ENCODE measurements at regions not wholly inside any gene's neighbourhood (a gene's known extent, or its start where the extent isn't known, plus 50 kb on each side); places are given as distances from the start of the nearest gene placed in this dataset.

DNA sequence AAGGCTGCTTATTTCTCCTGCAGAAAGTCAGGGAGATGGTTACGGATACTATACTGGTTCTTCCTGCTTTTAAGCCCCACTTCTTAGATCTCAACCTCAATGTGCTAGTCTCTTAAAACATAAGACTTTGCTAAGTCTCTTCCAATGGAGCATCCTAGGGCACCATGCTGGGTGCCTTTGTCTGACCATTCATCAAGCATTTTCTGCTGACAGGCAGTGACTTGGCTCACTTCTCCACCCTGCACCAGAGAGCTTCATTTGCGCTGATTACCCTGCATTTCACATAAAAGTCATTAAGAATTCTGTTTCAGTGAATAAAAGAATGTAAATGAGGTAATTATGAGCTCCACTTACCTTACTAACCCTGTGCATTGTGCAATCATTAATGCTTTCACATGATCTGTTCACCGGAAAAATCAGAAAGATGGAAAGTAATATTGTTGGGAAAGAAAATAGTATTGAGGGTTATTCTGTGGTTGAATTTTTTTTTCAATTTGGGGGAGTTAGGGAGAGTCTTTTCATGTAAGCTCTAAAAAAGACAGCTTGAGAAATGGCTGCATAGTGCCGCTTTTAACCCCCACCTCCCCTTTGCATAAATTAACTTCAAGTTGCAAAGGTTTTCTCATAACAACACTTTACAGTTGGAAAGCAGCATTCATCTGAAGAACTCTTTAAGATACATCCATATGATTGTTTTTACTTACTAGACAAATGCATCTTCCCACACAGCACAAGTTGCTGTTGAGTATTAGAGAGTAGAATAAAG, 677.3 kb upstream of the KIRREL3 start:
- DNase-seq (ENCODE audit: low spot score) (peak; percentile 5), ATAC-seq (no peak)
- Histone ChIP-seq H3K36me3 (ENCODE audit: insufficient read depth) (no peaks in the 10 kb centered on the region), H3F3A (replicated peaks; ENCODE audit: low read depth) (no peaks in the 10 kb centered on the region), H3K4me2 (no peak overlapping the region), H3K4me1 (ENCODE audit: insufficient read depth) (peaks cover 10% of the 10 kb centered on the region; the same call in 1 of the 2 replicates), H3K27ac (ENCODE audit: low read depth) (no peak overlapping the region), H3K4me3 (no peak overlapping the region), H3K9me2 (ENCODE audit: insufficient read depth) (no peaks in the 10 kb centered on the region; the same call in 1 of the 2 replicates), H3K79me2 (replicated peaks; ENCODE audit: insufficient read depth) (no peaks in the 10 kb centered on the region), H3K27me3 (ENCODE audit: insufficient read depth) (no peaks in the 10 kb centered on the region), H4K20me1 (replicated peaks; ENCODE audit: insufficient read depth) (no peaks in the 10 kb centered on the region), H2AFZ (no peak overlapping the region)
- Mint-ChIP-seq H3K27ac (no peak overlapping the region; the same call in 1 of the 2 replicates), H3K27me3 (ENCODE audit: insufficient read depth, low read depth, poor library complexity) (no peaks in the 10 kb centered on the region), H3K4me1 (peaks cover 8% of the 10 kb centered on the region), H3K4me3 (no peak overlapping the region), H3K9me3 (no peaks in the 10 kb centered on the region), H3K36me3 (ENCODE audit: low read depth) (no peaks in the 10 kb centered on the region)
- TF ChIP-seq EZH2 (IDR thresholded peaks at IDR 0.05; ENCODE audit: low read depth, unreplicated experiment) (no peak), JUNB (IDR thresholded peaks at IDR 0.05; ENCODE audit: unreplicated experiment) (no peak), NANOG (IDR thresholded peaks at IDR 0.05; ENCODE audit: borderline replicate concordance) (no peak), ZNF331 (CRISPR knock-in tag; IDR thresholded peaks at IDR 0.05; ENCODE audit: low read depth) (no peak), EZH2phosphoT487 (IDR thresholded peaks at IDR 0.05; ENCODE audit: unreplicated experiment) (no peak), CREB1 (CRISPR knock-in tag; IDR thresholded peaks at IDR 0.05; ENCODE audit: low read depth) (no peak), ZNF114 (CRISPR knock-in tag; IDR thresholded peaks at IDR 0.05) (no peak), POLR2AphosphoS5 (IDR thresholded peaks at IDR 0.05; ENCODE audit: low read depth) (no peak), STAT1 (IDR thresholded peaks at IDR 0.05; ENCODE audit: unreplicated experiment) (no peak)
- TF ChIP-seq, protein P1, sequence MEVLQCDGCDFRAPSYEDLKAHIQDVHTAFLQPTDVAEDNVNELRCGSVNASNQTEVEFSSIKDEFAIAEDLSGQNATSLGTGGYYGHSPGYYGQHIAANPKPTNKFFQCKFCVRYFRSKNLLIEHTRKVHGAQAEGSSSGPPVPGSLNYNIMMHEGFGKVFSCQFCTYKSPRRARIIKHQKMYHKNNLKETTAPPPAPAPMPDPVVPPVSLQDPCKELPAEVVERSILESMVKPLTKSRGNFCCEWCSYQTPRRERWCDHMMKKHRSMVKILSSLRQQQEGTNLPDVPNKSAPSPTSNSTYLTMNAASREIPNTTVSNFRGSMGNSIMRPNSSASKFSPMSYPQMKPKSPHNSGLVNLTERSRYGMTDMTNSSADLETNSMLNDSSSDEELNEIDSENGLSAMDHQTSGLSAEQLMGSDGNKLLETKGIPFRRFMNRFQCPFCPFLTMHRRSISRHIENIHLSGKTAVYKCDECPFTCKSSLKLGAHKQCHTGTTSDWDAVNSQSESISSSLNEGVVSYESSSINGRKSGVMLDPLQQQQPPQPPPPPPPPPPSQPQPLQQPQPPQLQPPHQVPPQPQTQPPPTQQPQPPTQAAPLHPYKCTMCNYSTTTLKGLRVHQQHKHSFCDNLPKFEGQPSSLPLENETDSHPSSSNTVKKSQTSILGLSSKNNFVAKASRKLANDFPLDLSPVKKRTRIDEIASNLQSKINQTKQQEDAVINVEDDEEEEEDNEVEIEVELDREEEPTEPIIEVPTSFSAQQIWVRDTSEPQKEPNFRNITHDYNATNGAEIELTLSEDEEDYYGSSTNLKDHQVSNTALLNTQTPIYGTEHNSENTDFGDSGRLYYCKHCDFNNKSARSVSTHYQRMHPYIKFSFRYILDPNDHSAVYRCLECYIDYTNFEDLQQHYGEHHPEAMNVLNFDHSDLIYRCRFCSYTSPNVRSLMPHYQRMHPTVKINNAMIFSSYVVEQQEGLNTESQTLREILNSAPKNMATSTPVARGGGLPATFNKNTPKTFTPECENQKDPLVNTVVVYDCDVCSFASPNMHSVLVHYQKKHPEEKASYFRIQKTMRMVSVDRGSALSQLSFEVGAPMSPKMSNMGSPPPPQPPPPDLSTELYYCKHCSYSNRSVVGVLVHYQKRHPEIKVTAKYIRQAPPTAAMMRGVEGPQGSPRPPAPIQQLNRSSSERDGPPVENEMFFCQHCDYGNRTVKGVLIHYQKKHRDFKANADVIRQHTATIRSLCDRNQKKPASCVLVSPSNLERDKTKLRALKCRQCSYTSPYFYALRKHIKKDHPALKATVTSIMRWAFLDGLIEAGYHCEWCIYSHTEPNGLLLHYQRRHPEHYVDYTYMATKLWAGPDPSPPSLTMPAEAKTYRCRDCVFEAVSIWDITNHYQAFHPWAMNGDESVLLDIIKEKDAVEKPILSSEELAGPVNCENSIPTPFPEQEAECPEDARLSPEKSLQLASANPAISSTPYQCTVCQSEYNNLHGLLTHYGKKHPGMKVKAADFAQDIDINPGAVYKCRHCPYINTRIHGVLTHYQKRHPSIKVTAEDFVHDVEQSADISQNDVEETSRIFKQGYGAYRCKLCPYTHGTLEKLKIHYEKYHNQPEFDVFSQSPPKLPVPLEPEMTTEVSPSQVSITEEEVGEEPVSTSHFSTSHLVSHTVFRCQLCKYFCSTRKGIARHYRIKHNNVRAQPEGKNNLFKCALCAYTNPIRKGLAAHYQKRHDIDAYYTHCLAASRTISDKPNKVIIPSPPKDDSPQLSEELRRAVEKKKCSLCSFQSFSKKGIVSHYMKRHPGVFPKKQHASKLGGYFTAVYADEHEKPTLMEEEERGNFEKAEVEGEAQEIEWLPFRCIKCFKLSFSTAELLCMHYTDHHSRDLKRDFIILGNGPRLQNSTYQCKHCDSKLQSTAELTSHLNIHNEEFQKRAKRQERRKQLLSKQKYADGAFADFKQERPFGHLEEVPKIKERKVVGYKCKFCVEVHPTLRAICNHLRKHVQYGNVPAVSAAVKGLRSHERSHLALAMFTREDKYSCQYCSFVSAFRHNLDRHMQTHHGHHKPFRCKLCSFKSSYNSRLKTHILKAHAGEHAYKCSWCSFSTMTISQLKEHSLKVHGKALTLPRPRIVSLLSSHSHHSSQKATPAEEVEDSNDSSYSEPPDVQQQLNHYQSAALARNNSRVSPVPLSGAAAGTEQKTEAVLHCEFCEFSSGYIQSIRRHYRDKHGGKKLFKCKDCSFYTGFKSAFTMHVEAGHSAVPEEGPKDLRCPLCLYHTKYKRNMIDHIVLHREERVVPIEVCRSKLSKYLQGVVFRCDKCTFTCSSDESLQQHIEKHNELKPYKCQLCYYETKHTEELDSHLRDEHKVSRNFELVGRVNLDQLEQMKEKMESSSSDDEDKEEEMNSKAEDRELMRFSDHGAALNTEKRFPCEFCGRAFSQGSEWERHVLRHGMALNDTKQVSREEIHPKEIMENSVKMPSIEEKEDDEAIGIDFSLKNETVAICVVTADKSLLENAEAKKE (CRISPR knock-in tag; IDR thresholded peaks at IDR 0.05), result no peak
- TF ChIP-seq, protein P2, sequence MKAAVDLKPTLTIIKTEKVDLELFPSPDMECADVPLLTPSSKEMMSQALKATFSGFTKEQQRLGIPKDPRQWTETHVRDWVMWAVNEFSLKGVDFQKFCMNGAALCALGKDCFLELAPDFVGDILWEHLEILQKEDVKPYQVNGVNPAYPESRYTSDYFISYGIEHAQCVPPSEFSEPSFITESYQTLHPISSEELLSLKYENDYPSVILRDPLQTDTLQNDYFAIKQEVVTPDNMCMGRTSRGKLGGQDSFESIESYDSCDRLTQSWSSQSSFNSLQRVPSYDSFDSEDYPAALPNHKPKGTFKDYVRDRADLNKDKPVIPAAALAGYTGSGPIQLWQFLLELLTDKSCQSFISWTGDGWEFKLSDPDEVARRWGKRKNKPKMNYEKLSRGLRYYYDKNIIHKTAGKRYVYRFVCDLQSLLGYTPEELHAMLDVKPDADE (IDR thresholded peaks at IDR 0.05), result no peak
- TF ChIP-seq, protein P3, sequence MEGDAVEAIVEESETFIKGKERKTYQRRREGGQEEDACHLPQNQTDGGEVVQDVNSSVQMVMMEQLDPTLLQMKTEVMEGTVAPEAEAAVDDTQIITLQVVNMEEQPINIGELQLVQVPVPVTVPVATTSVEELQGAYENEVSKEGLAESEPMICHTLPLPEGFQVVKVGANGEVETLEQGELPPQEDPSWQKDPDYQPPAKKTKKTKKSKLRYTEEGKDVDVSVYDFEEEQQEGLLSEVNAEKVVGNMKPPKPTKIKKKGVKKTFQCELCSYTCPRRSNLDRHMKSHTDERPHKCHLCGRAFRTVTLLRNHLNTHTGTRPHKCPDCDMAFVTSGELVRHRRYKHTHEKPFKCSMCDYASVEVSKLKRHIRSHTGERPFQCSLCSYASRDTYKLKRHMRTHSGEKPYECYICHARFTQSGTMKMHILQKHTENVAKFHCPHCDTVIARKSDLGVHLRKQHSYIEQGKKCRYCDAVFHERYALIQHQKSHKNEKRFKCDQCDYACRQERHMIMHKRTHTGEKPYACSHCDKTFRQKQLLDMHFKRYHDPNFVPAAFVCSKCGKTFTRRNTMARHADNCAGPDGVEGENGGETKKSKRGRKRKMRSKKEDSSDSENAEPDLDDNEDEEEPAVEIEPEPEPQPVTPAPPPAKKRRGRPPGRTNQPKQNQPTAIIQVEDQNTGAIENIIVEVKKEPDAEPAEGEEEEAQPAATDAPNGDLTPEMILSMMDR (conservative IDR thresholded peaks at IDR 0.05; ENCODE audit: low read depth in 2 of 2), result no peak
- TF ChIP-seq, protein P4, sequence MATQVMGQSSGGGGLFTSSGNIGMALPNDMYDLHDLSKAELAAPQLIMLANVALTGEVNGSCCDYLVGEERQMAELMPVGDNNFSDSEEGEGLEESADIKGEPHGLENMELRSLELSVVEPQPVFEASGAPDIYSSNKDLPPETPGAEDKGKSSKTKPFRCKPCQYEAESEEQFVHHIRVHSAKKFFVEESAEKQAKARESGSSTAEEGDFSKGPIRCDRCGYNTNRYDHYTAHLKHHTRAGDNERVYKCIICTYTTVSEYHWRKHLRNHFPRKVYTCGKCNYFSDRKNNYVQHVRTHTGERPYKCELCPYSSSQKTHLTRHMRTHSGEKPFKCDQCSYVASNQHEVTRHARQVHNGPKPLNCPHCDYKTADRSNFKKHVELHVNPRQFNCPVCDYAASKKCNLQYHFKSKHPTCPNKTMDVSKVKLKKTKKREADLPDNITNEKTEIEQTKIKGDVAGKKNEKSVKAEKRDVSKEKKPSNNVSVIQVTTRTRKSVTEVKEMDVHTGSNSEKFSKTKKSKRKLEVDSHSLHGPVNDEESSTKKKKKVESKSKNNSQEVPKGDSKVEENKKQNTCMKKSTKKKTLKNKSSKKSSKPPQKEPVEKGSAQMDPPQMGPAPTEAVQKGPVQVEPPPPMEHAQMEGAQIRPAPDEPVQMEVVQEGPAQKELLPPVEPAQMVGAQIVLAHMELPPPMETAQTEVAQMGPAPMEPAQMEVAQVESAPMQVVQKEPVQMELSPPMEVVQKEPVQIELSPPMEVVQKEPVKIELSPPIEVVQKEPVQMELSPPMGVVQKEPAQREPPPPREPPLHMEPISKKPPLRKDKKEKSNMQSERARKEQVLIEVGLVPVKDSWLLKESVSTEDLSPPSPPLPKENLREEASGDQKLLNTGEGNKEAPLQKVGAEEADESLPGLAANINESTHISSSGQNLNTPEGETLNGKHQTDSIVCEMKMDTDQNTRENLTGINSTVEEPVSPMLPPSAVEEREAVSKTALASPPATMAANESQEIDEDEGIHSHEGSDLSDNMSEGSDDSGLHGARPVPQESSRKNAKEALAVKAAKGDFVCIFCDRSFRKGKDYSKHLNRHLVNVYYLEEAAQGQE (IDR thresholded peaks at IDR 0.05; ENCODE audit: unreplicated experiment), result no peak

All from GM23338 (cell line).